K562 (cell line): ENCODE measurements at regions not wholly inside any gene's neighbourhood (a gene's known extent, or its start where the extent isn't known, plus 50 kb on each side); places are given as distances from the start of the nearest gene placed in this dataset.

ENCODE experiments used
- ATAC-seq: fragments of 200-7000 bp; cut with Tn5 transposase; 3 replicates; pipeline ENCODE4 v1.9.1; 2020; ENCODE audit warnings: moderate library complexity
- BruUV-seq: library from RNA; stranded (reverse); fragments of 400-500 nt; replicated peaks from 2 replicates; lab custom pipeline; 2021; lab: Mats Ljungman, UMichigan
- CTCF ChIA-PET: fragments of 300-600 bp; formaldehyde crosslinking; extraction: SDS; loops from one replicate; lab custom pipeline; 2021; ENCODE audit warnings: low intra/inter-chr PET ratio; lab: Yijun Ruan, JAX
- POLR2A ChIA-PET: fragments of 300-600, 350-650 bp; sonication (Branson Sonifier 250); formaldehyde crosslinking; extraction: SDS; loops from one replicate; lab custom pipeline; 2021; ENCODE audit warnings: antibody characterized with exemption, inconsistent platforms; lab: Yijun Ruan, JAX
- DNase-seq, 4 experiments: peaks; one replicate each; pipeline versions ENCODE4 v3.0.0 to v3.0.0-alpha.2; 2011 to 2018; ENCODE audit warnings: low spot score in 3 of 4, mixed read lengths in 3 of 4; ENCODE audit errors: extremely low read depth in 1 of 4
- FAIRE-seq: peaks from 2 replicates; lab custom pipeline; 2011; peaks lifted over from hg19 to GRCh38; lab: Jason Lieb, UNC
- H2AFZ ChIP-seq: 2 replicates; pipeline ENCODE4 v1.6.0; 2011; ENCODE audit warnings: low read depth, low read length, control low read depth, inconsistent platforms
- H3K27ac ChIP-seq: fragments of 200-600 bp; 3 replicates; pipeline ENCODE4 v1.8.0; 2011; ENCODE audit warnings: low read depth, mild to moderate bottlenecking, control low read depth, inconsistent platforms, low read length, moderate library complexity, mixed read lengths; ENCODE audit errors: extremely low read depth
- H3K27me3 ChIP-seq, 2 experiments: fragments of 300-600 bp in 1 of 2; 2 replicates in 1 of 2; 3 replicates in 1 of 2; pipeline versions ENCODE4 v1.6.0 to v1.8.0; 2011; ENCODE audit warnings: inconsistent platforms in 2 of 2, low read length in 2 of 2, mild to moderate bottlenecking in 1 of 2, mixed read lengths in 1 of 2, moderate library complexity in 1 of 2; ENCODE audit not compliant: control insufficient read depth in 2 of 2, insufficient read depth in 2 of 2
- H3K36me3 ChIP-seq: fragments of 300-600 bp; 3 replicates; pipeline ENCODE4 v1.8.0; 2011; ENCODE audit warnings: mild to moderate bottlenecking, low read length, inconsistent platforms; ENCODE audit not compliant: control insufficient read depth, insufficient read depth
- H3K4me1 ChIP-seq, 2 experiments: fragments of 200-600 bp in 1 of 2; replicated peaks in 1 of 2; 2 replicates in 1 of 2; 3 replicates in 1 of 2; pipeline versions ENCODE4 v1.5.1 to v1.8.0; 2011; ENCODE audit warnings: inconsistent platforms in 2 of 2, low read length in 2 of 2, mild to moderate bottlenecking in 1 of 2, mixed read lengths in 1 of 2, moderate library complexity in 1 of 2; ENCODE audit not compliant: control insufficient read depth in 2 of 2, insufficient read depth in 2 of 2
- H3K4me2 ChIP-seq: 2 replicates; pipeline ENCODE4 v1.6.1; 2011; ENCODE audit warnings: low read length, control low read depth, inconsistent platforms, mixed read lengths; ENCODE audit not compliant: insufficient read depth
- H3K4me3 ChIP-seq: fragments of 200-600 bp; sonication (generic), shearing (Covaris generic); 2 replicates; pipeline ENCODE4 v1.5.1; 2016; ENCODE audit warnings: control low read depth, inconsistent platforms
- H3K79me2 ChIP-seq: fragments of 200-600 bp; 3 replicates; pipeline ENCODE4 v1.8.0; 2011; ENCODE audit warnings: low read length, inconsistent platforms; ENCODE audit not compliant: control insufficient read depth, insufficient read depth
- H3K9ac ChIP-seq, 2 experiments: 2 replicates each; pipeline versions ENCODE4 v1.6.0 to v1.6.1; 2011; ENCODE audit warnings: low read depth in 2 of 2, low read length in 2 of 2, control low read depth in 1 of 2, inconsistent platforms in 1 of 2, mild to moderate bottlenecking in 1 of 2, mixed read lengths in 1 of 2; ENCODE audit not compliant: insufficient read depth in 1 of 2
- H3K9me1 ChIP-seq: one replicate; pipeline ENCODE4 v1.6.0; 2011; ENCODE audit warnings: inconsistent platforms, mild to moderate bottlenecking, low read length, moderate library complexity; ENCODE audit not compliant: control insufficient read depth, insufficient read depth
- H3K9me3 ChIP-seq: replicated peaks from 2 replicates; pipeline ENCODE4 v1.5.1; 2011; ENCODE audit warnings: low read depth, low read length, inconsistent platforms; ENCODE audit not compliant: control insufficient read depth, insufficient read depth
- H4K20me1 ChIP-seq: replicated peaks from 2 replicates; pipeline ENCODE4 v1.6.1; 2011; ENCODE audit warnings: low read length, inconsistent platforms, mixed read lengths; ENCODE audit not compliant: control insufficient read depth, insufficient read depth
- ARID1B ChIP-seq: fragments of 450-650 bp; IDR thresholded peaks from 2 replicates; pipeline ENCODE4 v1.6.1; 2016; ENCODE audit warnings: antibody characterized with exemption, mild to moderate bottlenecking, inconsistent platforms
- IRF2 ChIP-seq: sonication (generic); formaldehyde crosslinking; IDR thresholded peaks from 2 replicates; pipeline ENCODE4 v1.8.1; 2022; ENCODE audit warnings: mild to moderate bottlenecking, missing genetic modification reagents
- KDM4B ChIP-seq, 2 experiments: fragments of 450-650 bp in 1 of 2; sonication (generic) in 1 of 2; IDR thresholded peaks; 2 replicates each; pipeline ENCODE4 v1.6.1; 2016 to 2017; ENCODE audit warnings: borderline replicate concordance in 2 of 2, antibody characterized with exemption in 1 of 2, low read depth in 1 of 2, mild to moderate bottlenecking in 1 of 2
- MXD1 ChIP-seq: fragments of 250-450 bp; sonication (Bioruptor Pico); IDR thresholded peaks from 2 replicates; pipeline ENCODE4 v1.8.0; 2021; ENCODE audit warnings: borderline replicate concordance, mild to moderate bottlenecking, moderate library complexity; ENCODE audit not compliant: poor library complexity, severe bottlenecking
- TEAD4 ChIP-seq, 2 experiments: sonication (generic) in 1 of 2; formaldehyde crosslinking in 1 of 2; IDR thresholded peaks; 2 replicates each; pipeline versions ENCODE4 v1.6.1 to v1.8.0; 2012 to 2022; ENCODE audit warnings: borderline replicate concordance in 1 of 2, inconsistent platforms in 1 of 2, low read length in 1 of 2, mild to moderate bottlenecking in 1 of 2, missing genetic modification reagents in 1 of 2
- ZFP30 ChIP-seq: fragments of 250-450 bp; sonication (Bioruptor Pico); IDR thresholded peaks from 2 replicates; pipeline ENCODE4 v1.8.0; 2022; ENCODE audit warnings: moderate library complexity, mild to moderate bottlenecking, inconsistent platforms, borderline replicate concordance
- ZNF589 ChIP-seq: fragments of 200-800 bp; sonication (Bioruptor generic); IDR thresholded peaks from 2 replicates; pipeline ENCODE4 v1.6.1; 2016; ENCODE audit warnings: low read depth, missing genetic modification characterization, missing compliant biosample characterization
- WGBS: fragments of 100-300 bp; shearing (Covaris generic); methylation state at CpG from one replicate; pipeline ENCODE4 v1.1.6; 2016; ENCODE audit warnings: low coverage, mixed read lengths; ENCODE audit not compliant: insufficient coverage; ENCODE audit errors: missing lambda C conversion rate; 5-methylcytosine and 5-hydroxymethylcytosine counted together
- in situ Hi-C: fragments of 300-500 bp; cut with MboI; formaldehyde crosslinking; loops from 4 replicates; pipeline ENCODE4 v1.15.0; 2018; ENCODE audit warnings: inconsistent platforms, mixed read lengths
- intact Hi-C: fragments of 100-400 bp; cut with micrococcal nuclease; formaldehyde crosslinking; loops from 2 replicates; pipeline ENCODE4 v1.14.2; 2022

GRCh38 chr15:95550702-95551101, 779.8 kb upstream of the NR2F2 start:
- no peaks in the 10 kb centered on the region for H3K4me1 ChIP-seq
- no peak overlapping the region for H3K4me2 ChIP-seq
- no peak overlapping the region for H2AFZ ChIP-seq
- no peaks in the 10 kb centered on the region for H3K36me3 ChIP-seq
- H3K4me3 ChIP-seq, result no peak overlapping the region
- no peaks in the 10 kb centered on the region for H3K9me1 ChIP-seq
- in situ Hi-C loops, result no loop called here
- H4K20me1 ChIP-seq, result no peaks in the 10 kb centered on the region
- ATAC-seq (no peak), FAIRE-seq (no peak), DNase-seq (no peak)
- no peak overlapping the region for H3K27ac ChIP-seq
- 4% methylated on average over 4 of the region's 4 CpGs for WGBS
- H3K9me3 ChIP-seq, result no peaks in the 10 kb centered on the region
- POLR2A ChIA-PET, result no interaction called here
- BruUV-seq, result no TSS peak
- CTCF ChIA-PET, result no interaction called here
- H3K9ac ChIP-seq, result no peak overlapping the region
- intact Hi-C loops, result no loop called here
- H3K79me2 ChIP-seq, result no peaks in the 10 kb centered on the region
- no peak for TF ChIP-seq ARID1B
- no peak for TF ChIP-seq MXD1 (CRISPR knock-in tag)
- no peak for TF ChIP-seq IRF2 (CRISPR knock-in tag)
- no peak for TF ChIP-seq TEAD4 (IDR thresholded peaks at IDR 0.05; ENCODE audit: low read length)
- no peak for TF ChIP-seq TEAD4 (CRISPR knock-in tag; IDR thresholded peaks at IDR 0.05; ENCODE audit: borderline replicate concordance)
- no peak for TF ChIP-seq KDM4B (IDR thresholded peaks at IDR 0.05; ENCODE audit: borderline replicate concordance in 2 of 2, low read depth in 1 of 2)
- TF ChIP-seq ZFP30 (CRISPR knock-in tag), result no peak
- no peak for TF ChIP-seq ZNF589
- peaks cover 8 to 12% of the 10 kb centered on the region in 2 experiments for H3K27me3 ChIP-seq
